Tibial nerve (tissue), 4 donors: ENCODE measurements at regions not wholly inside any gene's neighbourhood (a gene's known extent, or its start where the extent isn't known, plus 50 kb on each side); places are given as distances from the start of the nearest gene placed in this dataset.

Experiments
- DNase-seq, 2 donors: peaks; one replicate each; pipeline ENCODE4 v3.0.0-alpha.2; 2019; ENCODE audit warnings: low spot score in 2 of 2
- H3K27ac ChIP-seq, 4 donors: fragments of 200-600 bp; sonication (generic) in 3 of 4; one replicate each; pipeline ENCODE4 v1.5.1; 2017 to 2019; ENCODE audit warnings: mild to moderate bottlenecking in 1 of 4
- H3K27me3 ChIP-seq, 2 donors: fragments of 200-600 bp; sonication (generic) in 1 of 2; one replicate each; pipeline versions ENCODE4 v1.5.1 to v1.6.0; 2017 to 2019
- H3K36me3 ChIP-seq, 3 donors: fragments of 200-600 bp; sonication (generic); one replicate each; pipeline ENCODE4 v1.5.1; 2018 to 2019
- H3K4me1 ChIP-seq, 4 donors: fragments of 200-600 bp; sonication (generic) in 3 of 4; one replicate each; pipeline ENCODE4 v1.5.1; 2017 to 2019
- H3K4me3 ChIP-seq, 4 donors: fragments of 200-600 bp; sonication (generic) in 3 of 4; one replicate each; pipeline ENCODE4 v1.5.1; 2017 to 2019; ENCODE audit warnings: mild to moderate bottlenecking in 1 of 4, moderate library complexity in 1 of 4
- H3K9me3 ChIP-seq, 4 donors: fragments of 200-600 bp; sonication (generic) in 3 of 4; one replicate each; pipeline ENCODE4 v1.5.1; 2017 to 2019
- EP300 ChIP-seq, 2 donors: sonication (generic); formaldehyde crosslinking; IDR thresholded peaks; one replicate each; pipeline ENCODE4 v1.6.1; 2017; ENCODE audit warnings: antibody characterized with exemption in 2 of 2, mild to moderate bottlenecking in 1 of 2
- POLR2A ChIP-seq, 2 donors: fragments of 450-650 bp; IDR thresholded peaks; one replicate each; pipeline ENCODE4 v1.6.1; 2017; ENCODE audit warnings: antibody characterized with exemption in 2 of 2, mild to moderate bottlenecking in 2 of 2, moderate library complexity in 2 of 2
- WGBS, 2 donors: methylation state at CpG; one replicate each; pipeline ENCODE4 v1.1.5; 2018; 5-methylcytosine and 5-hydroxymethylcytosine counted together
- TF ChIP-seq, protein P1 (sequence below), 5 experiments: fragments of 200-600 bp in 3 of 5; fragments of 450-650 bp in 2 of 5; sonication (generic) in 3 of 5; IDR thresholded peaks; one replicate each; pipeline ENCODE4 v1.5.1; 2016 to 2019; ENCODE audit warnings: antibody characterized with exemption in 5 of 5, mild to moderate bottlenecking in 3 of 5, moderate library complexity in 2 of 5

DNA sequence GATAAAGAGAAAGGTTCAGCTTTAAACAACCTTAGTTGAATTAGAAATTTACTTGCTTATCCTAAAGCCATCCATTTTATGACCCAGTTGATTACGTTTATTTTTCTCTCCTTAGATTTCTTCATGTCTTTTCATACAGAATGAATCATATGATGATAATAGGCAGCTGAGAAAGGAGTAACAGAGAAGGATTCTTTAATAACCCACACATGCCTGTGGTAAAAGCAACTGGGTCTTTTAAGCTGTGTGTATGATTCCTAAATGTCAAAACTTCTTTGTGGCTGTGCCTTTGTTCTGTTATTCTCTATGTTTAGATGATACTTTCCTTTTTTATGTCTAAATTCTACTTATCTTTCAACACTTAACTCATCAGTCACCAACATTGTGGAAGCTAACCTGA lies 626.5 kb downstream of the NCAM2 start:
- no peaks in the 10 kb centered on the region for H3K36me3 ChIP-seq
- H3K4me3 ChIP-seq, result no peak overlapping the region
- DNase-seq, result no peak
- no peak overlapping the region for H3K27ac ChIP-seq
- no peaks in the 10 kb centered on the region for H3K27me3 ChIP-seq
- H3K9me3 ChIP-seq, result no peaks in the 10 kb centered on the region
- TF ChIP-seq, protein P1, sequence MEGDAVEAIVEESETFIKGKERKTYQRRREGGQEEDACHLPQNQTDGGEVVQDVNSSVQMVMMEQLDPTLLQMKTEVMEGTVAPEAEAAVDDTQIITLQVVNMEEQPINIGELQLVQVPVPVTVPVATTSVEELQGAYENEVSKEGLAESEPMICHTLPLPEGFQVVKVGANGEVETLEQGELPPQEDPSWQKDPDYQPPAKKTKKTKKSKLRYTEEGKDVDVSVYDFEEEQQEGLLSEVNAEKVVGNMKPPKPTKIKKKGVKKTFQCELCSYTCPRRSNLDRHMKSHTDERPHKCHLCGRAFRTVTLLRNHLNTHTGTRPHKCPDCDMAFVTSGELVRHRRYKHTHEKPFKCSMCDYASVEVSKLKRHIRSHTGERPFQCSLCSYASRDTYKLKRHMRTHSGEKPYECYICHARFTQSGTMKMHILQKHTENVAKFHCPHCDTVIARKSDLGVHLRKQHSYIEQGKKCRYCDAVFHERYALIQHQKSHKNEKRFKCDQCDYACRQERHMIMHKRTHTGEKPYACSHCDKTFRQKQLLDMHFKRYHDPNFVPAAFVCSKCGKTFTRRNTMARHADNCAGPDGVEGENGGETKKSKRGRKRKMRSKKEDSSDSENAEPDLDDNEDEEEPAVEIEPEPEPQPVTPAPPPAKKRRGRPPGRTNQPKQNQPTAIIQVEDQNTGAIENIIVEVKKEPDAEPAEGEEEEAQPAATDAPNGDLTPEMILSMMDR (IDR thresholded peaks at IDR 0.05), result no peak
- no peak for TF ChIP-seq EP300 (IDR thresholded peaks at IDR 0.05)
- no peak for TF ChIP-seq POLR2A (IDR thresholded peaks at IDR 0.05)
- WGBS, 2 donors, result 45 to 59% methylated on average over 1 of the region's 1 CpG
- H3K4me1 ChIP-seq, result no peaks in the 10 kb centered on the region

DNA sequence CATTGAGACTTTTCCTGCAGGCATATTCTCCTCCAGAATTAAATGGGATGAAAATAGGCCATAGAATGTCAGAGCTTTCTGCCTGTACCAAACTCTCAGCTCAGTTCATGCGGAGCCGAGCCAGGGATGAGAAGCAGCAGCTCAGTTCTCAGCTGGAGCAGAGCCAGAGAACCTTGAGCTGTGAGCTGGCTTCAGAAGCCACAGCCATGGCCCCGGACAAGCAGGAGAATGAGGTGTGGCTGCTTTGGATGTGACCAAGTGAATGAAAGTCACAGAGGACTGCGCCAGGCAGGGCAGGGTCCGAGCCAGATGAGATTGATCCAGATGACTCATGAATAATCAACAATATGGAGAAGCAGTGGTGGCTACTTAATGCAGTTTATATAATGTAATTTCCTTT lies 633.8 kb downstream of the NCAM2 start:
- Histone ChIP-seq H3K4me3 (no peak overlapping the region), H3K27me3 (no peaks in the 10 kb centered on the region), H3K4me1 (no peaks in the 10 kb centered on the region), H3K27ac (no peak overlapping the region), H3K36me3 (no peaks in the 10 kb centered on the region), H3K9me3 (peaks cover 0 to 5% (median 0%) of the 10 kb centered on the region in 4 donors)
- TF ChIP-seq, protein P1 (IDR thresholded peaks at IDR 0.05), result no peak
- TF ChIP-seq POLR2A (IDR thresholded peaks at IDR 0.05), result no peak
- no peak for TF ChIP-seq EP300 (IDR thresholded peaks at IDR 0.05)
- DNase-seq, result no peak
- 78 to 80% methylated on average over 5 of the region's 5 CpGs for WGBS, 2 donors

DNA sequence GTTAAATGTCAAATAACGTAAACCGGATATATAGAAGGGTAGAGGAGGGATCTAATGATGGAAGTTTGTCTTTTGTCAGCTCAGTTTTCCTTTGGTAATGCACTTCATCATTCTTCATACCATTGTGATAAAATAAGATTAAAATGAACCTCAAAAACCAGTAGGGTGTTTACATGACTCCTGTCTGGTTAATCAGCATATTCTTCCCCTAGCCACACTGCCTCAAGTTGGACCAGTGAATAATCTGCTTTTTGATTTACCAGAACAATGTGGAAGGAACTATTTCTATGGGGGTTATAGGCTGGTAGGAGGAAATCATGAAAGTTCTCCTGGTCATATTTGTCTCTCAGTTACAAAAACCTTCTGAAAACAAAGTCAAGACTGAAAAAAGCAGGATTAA lies 634.7 kb downstream of the NCAM2 start:
- TF ChIP-seq POLR2A (IDR thresholded peaks at IDR 0.05) (no peak), EP300 (IDR thresholded peaks at IDR 0.05) (no peak)
- TF ChIP-seq, protein P1 (IDR thresholded peaks at IDR 0.05), result no peak
- WGBS, 2 donors, result 67 to 70% methylated on average over 2 of the region's 2 CpGs
- H3K27me3 ChIP-seq, result no peaks in the 10 kb centered on the region
- H3K36me3 ChIP-seq, result no peaks in the 10 kb centered on the region
- no peak overlapping the region for H3K27ac ChIP-seq
- no peak overlapping the region for H3K4me3 ChIP-seq
- no peaks in the 10 kb centered on the region for H3K4me1 ChIP-seq
- peaks cover 0 to 5% (median 0%) of the 10 kb centered on the region in 4 donors for H3K9me3 ChIP-seq
- DNase-seq, result no peak

DNA sequence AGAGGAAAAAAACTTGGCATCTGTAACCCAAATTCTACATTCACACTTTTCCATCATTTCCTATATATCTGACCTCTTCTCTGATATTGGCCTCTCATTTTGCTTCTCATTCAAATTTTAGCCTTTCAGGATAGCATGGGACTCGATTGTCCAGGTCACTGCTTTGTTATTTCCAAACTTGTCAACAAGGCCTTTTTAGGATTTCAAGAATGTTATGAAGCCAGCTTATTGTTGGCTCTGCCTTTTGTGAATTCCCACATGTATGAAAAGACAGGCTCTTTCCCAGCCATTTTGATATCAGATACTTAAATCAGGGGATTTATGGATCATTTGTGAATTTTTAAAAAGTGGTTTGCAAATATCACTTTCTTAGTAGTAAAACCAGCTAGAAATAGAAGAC lies 663.5 kb downstream of the NCAM2 start:
- Histone ChIP-seq H3K27me3 (no peaks in the 10 kb centered on the region), H3K9me3 (no peaks in the 10 kb centered on the region), H3K27ac (no peak overlapping the region), H3K4me1 (no peaks in the 10 kb centered on the region), H3K36me3 (no peaks in the 10 kb centered on the region), H3K4me3 (no peak overlapping the region)
- no peak for DNase-seq
- no peak for TF ChIP-seq POLR2A (IDR thresholded peaks at IDR 0.05)
- 30 to 33% methylated on average over 1 of the region's 1 CpG for WGBS, 2 donors

DNA sequence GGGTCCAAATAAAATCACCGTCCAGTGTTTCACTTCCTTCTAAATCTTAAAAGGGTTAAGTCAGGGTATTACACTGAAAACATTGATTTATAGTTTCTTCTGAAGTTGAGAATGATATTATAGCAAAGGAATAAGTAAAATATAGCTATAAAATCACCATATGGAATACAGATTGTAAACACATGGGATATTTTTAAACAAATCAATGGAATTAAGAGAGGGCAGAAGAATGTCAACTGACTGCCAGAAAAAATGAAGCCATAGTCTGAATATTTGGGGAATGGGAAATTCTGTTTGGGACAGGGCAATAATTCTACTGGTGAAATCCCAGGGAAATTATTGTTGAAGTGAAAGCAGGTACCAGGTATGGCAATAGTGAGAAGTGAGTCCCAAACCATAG lies 664.6 kb downstream of the NCAM2 start:
- TF ChIP-seq, protein P1 (IDR thresholded peaks at IDR 0.05), result no peak
- TF ChIP-seq POLR2A (IDR thresholded peaks at IDR 0.05) (no peak), EP300 (IDR thresholded peaks at IDR 0.05) (no peak)
- DNase-seq, result no peak
- Histone ChIP-seq H3K4me1 (no peaks in the 10 kb centered on the region), H3K36me3 (no peaks in the 10 kb centered on the region), H3K4me3 (no peak overlapping the region), H3K9me3 (no peaks in the 10 kb centered on the region), H3K27me3 (no peaks in the 10 kb centered on the region), H3K27ac (no peak overlapping the region)
- WGBS, 2 donors, result 64 to 74% methylated on average over 1 of the region's 1 CpG

DNA sequence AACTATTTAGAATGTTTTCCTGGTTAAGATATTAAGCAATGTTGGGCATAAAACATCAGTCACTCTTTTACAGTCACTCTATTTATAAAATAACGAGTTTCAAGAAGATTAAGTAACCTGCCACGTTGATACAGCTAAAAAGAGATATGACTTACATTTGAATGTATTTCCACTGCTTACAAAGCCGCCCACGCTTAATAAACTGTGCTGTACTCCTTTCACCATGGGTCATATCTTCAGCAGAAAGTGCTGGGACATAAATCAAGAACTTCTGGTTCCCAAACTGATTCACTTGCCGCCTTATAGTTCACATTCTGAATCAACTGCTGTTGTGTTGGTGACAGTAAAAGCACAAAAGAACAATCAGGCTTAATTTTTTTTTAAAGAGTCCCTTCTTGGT lies 666.7 kb downstream of the NCAM2 start:
- 64 to 68% methylated on average over 5 of the region's 5 CpGs for WGBS, 2 donors
- Histone ChIP-seq H3K36me3 (no peaks in the 10 kb centered on the region), H3K9me3 (no peaks in the 10 kb centered on the region), H3K4me1 (no peaks in the 10 kb centered on the region), H3K27me3 (no peaks in the 10 kb centered on the region), H3K27ac (no peak overlapping the region), H3K4me3 (no peak overlapping the region)
- TF ChIP-seq, protein P1 (IDR thresholded peaks at IDR 0.05), result no peak
- TF ChIP-seq POLR2A (IDR thresholded peaks at IDR 0.05) (no peak), EP300 (IDR thresholded peaks at IDR 0.05) (no peak)
- no peak for DNase-seq
